ENCODE measurements at regions not wholly inside any gene's neighbourhood (a gene's known extent, or its start where the extent isn't known, plus 50 kb on each side); places are given as distances from the start of the nearest gene placed in this dataset.

- TF ChIP-seq POU5F1 (IDR thresholded peaks at IDR 0.05; ENCODE audit: low read depth, low read length) = no peak
- no peak for TF ChIP-seq CBX5 (IDR thresholded peaks at IDR 0.05; ENCODE audit: low read depth, low read length)
Observed at GRCh38 chr20:40393197-40394079, 295.6 kb downstream of the MAFB start (continued).
